Middle frontal gyrus (tissue), 1 donor: ENCODE measurements at regions not wholly inside any gene's neighbourhood (a gene's known extent, or its start where the extent isn't known, plus 50 kb on each side); places are given as distances from the start of the nearest gene placed in this dataset.

Source experiments
- DNase-seq: peaks from one replicate; pipeline ENCODE4 v3.0.0-alpha.2; 2015; ENCODE audit warnings: low spot score; ENCODE audit errors: extremely low spot score

- DNase-seq: no peak
These were observed 150.4 kb upstream of the CCN2 start for GRCh38 chr6:132101535-132101934.

- no peak for DNase-seq
These were observed 149.3 kb upstream of the CCN2 start for GRCh38 chr6:132100388-132100990.

- no peak for DNase-seq
These were observed 145.8 kb upstream of the CCN2 start for GRCh38 chr6:132096996-132097395.

GRCh38 chr6:132096245-132096644 lies 145.1 kb upstream of the CCN2 start:
- no peak for DNase-seq

- no peak for DNase-seq
These were observed 138.0 kb upstream of the CCN2 start for GRCh38 chr6:132089173-132089572.

GRCh38 chr6:132088150-132088549 lies 137.0 kb upstream of the CCN2 start:
- no peak for DNase-seq

GRCh38 chr6:132087391-132087790 lies 136.2 kb upstream of the CCN2 start:
- no peak for DNase-seq

- DNase-seq: no peak
These were observed 134.6 kb upstream of the CCN2 start for GRCh38 chr6:132085731-132086130.

GRCh38 chr6:132084811-132085509 lies 133.8 kb upstream of the CCN2 start:
- DNase-seq: no peak

GRCh38 chr6:132082421-132082820 lies 131.2 kb upstream of the CCN2 start:
- DNase-seq: no peak

- no peak for DNase-seq
These were observed 130.2 kb upstream of the CCN2 start for GRCh38 chr6:132081338-132081737.

GRCh38 chr6:132079286-132079685 lies 128.1 kb upstream of the CCN2 start:
- no peak for DNase-seq

GRCh38 chr6:132076452-132076851 lies 125.3 kb upstream of the CCN2 start:
- DNase-seq: no peak

GRCh38 chr6:132072831-132073230 lies 121.7 kb upstream of the CCN2 start:
- DNase-seq: no peak

GRCh38 chr6:132072271-132072670 lies 121.1 kb upstream of the CCN2 start:
- DNase-seq: no peak

- no peak for DNase-seq
These were observed 119.2 kb upstream of the CCN2 start for GRCh38 chr6:132070356-132070755.

GRCh38 chr6:132068766-132069165 lies 117.6 kb upstream of the CCN2 start:
- no peak for DNase-seq

- no peak for DNase-seq
These were observed 116.1 kb upstream of the CCN2 start for GRCh38 chr6:132067286-132067685.

GRCh38 chr6:132065556-132065955 lies 114.4 kb upstream of the CCN2 start:
- no peak for DNase-seq

- DNase-seq: no peak
These were observed 112.6 kb upstream of the CCN2 start for GRCh38 chr6:132063738-132064137.

- DNase-seq: no peak
These were observed 112.0 kb upstream of the CCN2 start for GRCh38 chr6:132063204-132063603.

- no peak for DNase-seq
These were observed 111.5 kb upstream of the CCN2 start for GRCh38 chr6:132062626-132063025.

- no peak for DNase-seq
These were observed 110.2 kb upstream of the CCN2 start for GRCh38 chr6:132061381-132061780.
